H9 (cell line): ENCODE measurements at regions not wholly inside any gene's neighbourhood (a gene's known extent, or its start where the extent isn't known, plus 50 kb on each side); places are given as distances from the start of the nearest gene placed in this dataset.
A peak's percentile ranks its signal among the peaks of the same experiment; 100 is the strongest.

Source experiments
- DNase-seq: peaks from one replicate; pipeline ENCODE4 v3.0.0-alpha.2; 2017
- H2AFZ ChIP-seq: one replicate; pipeline ENCODE4 v1.6.1; 2013; ENCODE audit warnings: mild to moderate bottlenecking, low read length, control low read depth, moderate library complexity
- H2AK5ac ChIP-seq: 2 replicates; pipeline ENCODE4 v1.6.1; 2013; ENCODE audit warnings: low read length, control low read depth, mixed read lengths; ENCODE audit not compliant: insufficient read length
- H2BK120ac ChIP-seq: one replicate; pipeline ENCODE4 v1.6.1; 2013; ENCODE audit warnings: low read depth, mild to moderate bottlenecking, low read length, control low read depth, inconsistent platforms; ENCODE audit not compliant: poor library complexity, severe bottlenecking
- H2BK12ac ChIP-seq: 2 replicates; pipeline ENCODE4 v1.6.1; 2013; ENCODE audit warnings: low read length, control low read depth, mixed read lengths, low read depth; ENCODE audit not compliant: insufficient read length
- H2BK15ac ChIP-seq: 2 replicates; pipeline ENCODE4 v1.6.1; 2013; ENCODE audit warnings: low read depth, low read length, control low read depth
- H2BK20ac ChIP-seq: one replicate; pipeline ENCODE4 v1.6.1; 2013; ENCODE audit warnings: low read depth, mild to moderate bottlenecking, low read length, control low read depth, inconsistent platforms; ENCODE audit not compliant: poor library complexity, severe bottlenecking
- H2BK5ac ChIP-seq: 2 replicates; pipeline ENCODE4 v1.6.1; 2013; ENCODE audit warnings: low read length, control low read depth, mixed read lengths; ENCODE audit not compliant: insufficient read length
- H3K14ac ChIP-seq: 2 replicates; pipeline ENCODE4 v1.6.1; 2013; ENCODE audit warnings: low read length, control low read depth; ENCODE audit not compliant: insufficient read depth
- H3K18ac ChIP-seq: 2 replicates; pipeline ENCODE4 v1.6.1; 2013; ENCODE audit warnings: low read depth, mild to moderate bottlenecking, mixed read lengths, low read length, control low read depth; ENCODE audit not compliant: insufficient read length
- H3K23ac ChIP-seq: 2 replicates; pipeline ENCODE4 v1.6.1; 2013; ENCODE audit warnings: low read length, control low read depth, mixed read lengths, low read depth; ENCODE audit not compliant: insufficient read length
- H3K23me2 ChIP-seq: 2 replicates; pipeline ENCODE4 v1.6.1; 2013; ENCODE audit warnings: low read depth, mild to moderate bottlenecking, mixed read lengths, low read length, control low read depth; ENCODE audit not compliant: insufficient read length, poor library complexity, severe bottlenecking
- H3K27ac ChIP-seq: 2 replicates; pipeline ENCODE4 v1.5.1; 2013; ENCODE audit warnings: low read length, control low read depth, mixed read lengths, low read depth; ENCODE audit not compliant: insufficient read length
- H3K27me3 ChIP-seq: 2 replicates; pipeline ENCODE4 v1.6.1; 2013; ENCODE audit warnings: low read length, control low read depth, inconsistent platforms; ENCODE audit not compliant: insufficient read depth
- H3K4ac ChIP-seq: 2 replicates; pipeline ENCODE4 v1.6.1; 2013; ENCODE audit warnings: low read depth, mild to moderate bottlenecking, control low read depth, inconsistent platforms, low read length, moderate library complexity
- H3K4me1 ChIP-seq: 2 replicates; pipeline ENCODE4 v1.6.1; 2013; ENCODE audit warnings: low read length, control low read depth, inconsistent platforms; ENCODE audit not compliant: insufficient read depth
- H3K4me2 ChIP-seq: 2 replicates; pipeline ENCODE4 v1.6.1; 2013; ENCODE audit warnings: low read length, control low read depth, mixed read lengths; ENCODE audit not compliant: insufficient read length, insufficient read depth
- H3K56ac ChIP-seq: 2 replicates; pipeline ENCODE4 v1.6.1; 2013; ENCODE audit warnings: low read depth, mild to moderate bottlenecking, mixed read lengths, low read length, control low read depth; ENCODE audit not compliant: insufficient read length
- H3K79me1 ChIP-seq: 2 replicates; pipeline ENCODE4 v1.6.1; 2013; ENCODE audit warnings: low read depth, mild to moderate bottlenecking, moderate library complexity, low read length, control low read depth, inconsistent platforms; ENCODE audit not compliant: insufficient read depth, poor library complexity, severe bottlenecking
- H3K79me2 ChIP-seq: 2 replicates; pipeline ENCODE4 v1.6.1; 2013; ENCODE audit warnings: low read length, control low read depth, inconsistent platforms; ENCODE audit not compliant: insufficient read depth
- H3K9ac ChIP-seq: 2 replicates; pipeline ENCODE4 v1.6.1; 2013; ENCODE audit warnings: low read length, control low read depth, mixed read lengths; ENCODE audit not compliant: insufficient read length; ENCODE audit errors: extremely low read depth
- H3K9me3 ChIP-seq: one replicate; pipeline ENCODE4 v1.6.1; 2013; ENCODE audit warnings: low read depth, low read length, inconsistent platforms; ENCODE audit not compliant: control insufficient read depth
- H3T11ph ChIP-seq: one replicate; pipeline ENCODE4 v1.6.1; 2013; ENCODE audit warnings: mild to moderate bottlenecking, low read length, control low read depth, inconsistent platforms
- H4K20me1 ChIP-seq: one replicate; pipeline ENCODE4 v1.6.1; 2013; ENCODE audit not compliant: control insufficient read depth, insufficient read length, insufficient read depth
- H4K5ac ChIP-seq: 2 replicates; pipeline ENCODE4 v1.6.1; 2013; ENCODE audit warnings: low read depth, mild to moderate bottlenecking, mixed read lengths, low read length, control low read depth; ENCODE audit not compliant: insufficient read length
- H4K8ac ChIP-seq: replicated peaks from 2 replicates; pipeline ENCODE4 v1.6.1; 2013; ENCODE audit warnings: low read length, control low read depth, mixed read lengths, low read depth; ENCODE audit not compliant: insufficient read length
- H4K91ac ChIP-seq: 2 replicates; pipeline ENCODE4 v1.6.1; 2013; ENCODE audit warnings: low read depth, mild to moderate bottlenecking, moderate library complexity, mixed read lengths, low read length, control low read depth; ENCODE audit not compliant: insufficient read length
- H3K27ac Mint-ChIP-seq, 3 experiments: 2 replicates in 2 of 3; 3 replicates in 1 of 3; pipeline ENCODE4 v1.8.0; 2020 to 2021; ENCODE audit warnings: mixed read lengths in 3 of 3, mild to moderate bottlenecking in 1 of 3, moderate library complexity in 1 of 3
- H3K27me3 Mint-ChIP-seq: 2 replicates; pipeline ENCODE4 v1.8.0; 2021; ENCODE audit warnings: low read depth, mild to moderate bottlenecking, moderate library complexity, mixed read lengths
- H3K36me3 Mint-ChIP-seq, 3 experiments: 2 replicates in 2 of 3; 3 replicates in 1 of 3; pipeline ENCODE4 v1.8.0; 2020 to 2021; ENCODE audit warnings: low read depth in 3 of 3, mixed read lengths in 3 of 3; ENCODE audit not compliant: insufficient read depth in 1 of 3
- H3K4me1 Mint-ChIP-seq, 2 experiments: 2 replicates each; pipeline ENCODE4 v1.8.0; 2020; ENCODE audit warnings: mixed read lengths in 2 of 2
- H3K4me3 Mint-ChIP-seq, 2 experiments: 2 replicates in 1 of 2; 3 replicates in 1 of 2; pipeline ENCODE4 v1.8.0; 2020 to 2021; ENCODE audit warnings: mild to moderate bottlenecking in 2 of 2, mixed read lengths in 2 of 2, moderate library complexity in 1 of 2
- H3K9me3 Mint-ChIP-seq, 2 experiments: 2 replicates in 1 of 2; 3 replicates in 1 of 2; pipeline ENCODE4 v1.8.0; 2020; ENCODE audit warnings: mild to moderate bottlenecking in 2 of 2, mixed read lengths in 2 of 2, moderate library complexity in 1 of 2
- WGBS: extraction: QIAGEN DNeasy Blood & Tissue Kit; methylation state at CpG from one replicate; pipeline ENCODE4 v1.1.7; 2013; ENCODE audit warnings: missing lambda C conversion rate, low lambda C conversion rate, mixed read lengths; ENCODE audit not compliant: insufficient read length; ENCODE audit errors: extremely low coverage; 5-methylcytosine and 5-hydroxymethylcytosine counted together
- TF ChIP-seq, protein P1 (sequence below): fragments of 200-600 bp; sonication (generic); conservative IDR thresholded peaks from 3 replicates; pipeline ENCODE4 v1.8.0; 2021; ENCODE audit warnings: antibody characterized with exemption, mild to moderate bottlenecking

DNA sequence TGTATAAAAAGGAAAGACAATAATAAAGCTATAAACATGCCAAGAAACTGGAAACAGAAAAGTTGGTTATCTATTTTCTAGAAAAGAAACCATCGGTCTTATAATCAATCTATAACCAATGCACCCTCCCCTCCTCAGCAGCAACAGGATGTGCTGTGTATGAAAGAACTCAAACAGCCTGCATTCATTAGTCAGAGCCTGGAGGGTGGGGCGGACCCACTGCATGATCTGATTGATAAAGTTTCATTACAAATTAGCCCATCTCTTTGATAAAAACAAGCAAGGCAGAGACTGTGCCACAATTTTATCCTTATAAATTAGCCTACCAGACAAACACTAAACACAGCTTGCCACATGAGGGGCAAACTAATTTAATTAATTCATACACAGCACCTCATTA, 448.1 kb downstream of the BCAT1 start:
- H3K14ac ChIP-seq, result no peak overlapping the region
- WGBS, result no CpG with 5 or more reads among the region's 2 CpGs

More for the DNA sequence above, 448.1 kb downstream of the BCAT1 start:
- Histone ChIP-seq H3K23ac (no peak overlapping the region), H3K4me2 (no peak overlapping the region), H4K20me1 (no peaks in the 10 kb centered on the region), H2AFZ (no peak overlapping the region), H3K4ac (no peak overlapping the region), H2BK15ac (no peak overlapping the region), H3K56ac (no peak overlapping the region), H4K5ac (no peak overlapping the region), H3K79me2 (no peaks in the 10 kb centered on the region), H3K4me1 (no peaks in the 10 kb centered on the region), H3K18ac (no peak overlapping the region), H2BK120ac (no peak overlapping the region), H4K8ac (no peak overlapping the region), H3T11ph (no peak overlapping the region), H2BK12ac (no peak overlapping the region), H2BK5ac (no peak overlapping the region), H3K79me1 (no peaks in the 10 kb centered on the region), H3K9me3 (no peaks in the 10 kb centered on the region), H3K27ac (no peak overlapping the region), H3K9ac (no peak overlapping the region), H3K23me2 (no peaks in the 10 kb centered on the region), H2BK20ac (no peak overlapping the region), H4K91ac (no peak overlapping the region), H2AK5ac (no peak overlapping the region), H3K27me3 (no peaks in the 10 kb centered on the region)
- H3K9me3 Mint-ChIP-seq, result no peaks in the 10 kb centered on the region
- DNase-seq, result no peak
- H3K27me3 Mint-ChIP-seq, result no peaks in the 10 kb centered on the region
- no peak overlapping the region for H3K4me3 Mint-ChIP-seq
- H3K4me1 Mint-ChIP-seq, result peaks cover 5 to 6% of the 10 kb centered on the region in 2 experiments; a peak in 3 of 4 replicates
- H3K27ac Mint-ChIP-seq, result peak overlapping the region in 1 of 3 experiments; percentile 6; a peak in 1 of 7 replicates
- H3K36me3 Mint-ChIP-seq, result no peaks in the 10 kb centered on the region
- TF ChIP-seq, protein P1, sequence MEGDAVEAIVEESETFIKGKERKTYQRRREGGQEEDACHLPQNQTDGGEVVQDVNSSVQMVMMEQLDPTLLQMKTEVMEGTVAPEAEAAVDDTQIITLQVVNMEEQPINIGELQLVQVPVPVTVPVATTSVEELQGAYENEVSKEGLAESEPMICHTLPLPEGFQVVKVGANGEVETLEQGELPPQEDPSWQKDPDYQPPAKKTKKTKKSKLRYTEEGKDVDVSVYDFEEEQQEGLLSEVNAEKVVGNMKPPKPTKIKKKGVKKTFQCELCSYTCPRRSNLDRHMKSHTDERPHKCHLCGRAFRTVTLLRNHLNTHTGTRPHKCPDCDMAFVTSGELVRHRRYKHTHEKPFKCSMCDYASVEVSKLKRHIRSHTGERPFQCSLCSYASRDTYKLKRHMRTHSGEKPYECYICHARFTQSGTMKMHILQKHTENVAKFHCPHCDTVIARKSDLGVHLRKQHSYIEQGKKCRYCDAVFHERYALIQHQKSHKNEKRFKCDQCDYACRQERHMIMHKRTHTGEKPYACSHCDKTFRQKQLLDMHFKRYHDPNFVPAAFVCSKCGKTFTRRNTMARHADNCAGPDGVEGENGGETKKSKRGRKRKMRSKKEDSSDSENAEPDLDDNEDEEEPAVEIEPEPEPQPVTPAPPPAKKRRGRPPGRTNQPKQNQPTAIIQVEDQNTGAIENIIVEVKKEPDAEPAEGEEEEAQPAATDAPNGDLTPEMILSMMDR, result no peak
